Lower lobe of right lung (tissue), 2 donors: ENCODE measurements at regions not wholly inside any gene's neighbourhood (a gene's known extent, or its start where the extent isn't known, plus 50 kb on each side); places are given as distances from the start of the nearest gene placed in this dataset.
A peak's percentile ranks its signal among the peaks of the same experiment; 100 is the strongest.

ENCODE experiments used
- ATAC-seq, 2 donors: fragments of 200-7000 bp; cut with Tn5 transposase; one replicate each; pipeline ENCODE4 v1.9.1; 2020 to 2022; ENCODE audit warnings: mild to moderate bottlenecking in 2 of 2, moderate library complexity in 2 of 2
- DNase-seq: peaks from one replicate; pipeline ENCODE4 v3.0.0-alpha.2; 2020
- H3K27ac ChIP-seq: fragments of 200-600 bp; one replicate; pipeline ENCODE4 v1.8.0; 2022
- H3K27me3 ChIP-seq: fragments of 200-600 bp; one replicate; pipeline ENCODE4 v1.8.0; 2022; ENCODE audit warnings: low read depth
- H3K36me3 ChIP-seq: fragments of 200-600 bp; one replicate; pipeline ENCODE4 v1.8.0; 2022; ENCODE audit warnings: mild to moderate bottlenecking
- H3K4me1 ChIP-seq: fragments of 200-600 bp; one replicate; pipeline ENCODE4 v1.8.0; 2022
- H3K4me3 ChIP-seq: fragments of 200-600 bp; one replicate; pipeline ENCODE4 v1.8.0; 2022; ENCODE audit warnings: mild to moderate bottlenecking
- H3K9me3 ChIP-seq: fragments of 200-600 bp; one replicate; pipeline ENCODE4 v1.8.0; 2022
- CTCF ChIP-seq: fragments of 200-600 bp; IDR thresholded peaks from one replicate; pipeline ENCODE4 v1.8.0; 2022; ENCODE audit warnings: antibody characterized with exemption, mild to moderate bottlenecking
- intact Hi-C: fragments of 100-400 bp; cut with DNase I; formaldehyde crosslinking; loops from one replicate; pipeline ENCODE4 v1.11.0; 2022
- donor health status: DM: no; HTN: yes; CAD: no; lungs with severe emphysema.

GRCh38 chr7:84783141-84783778 is 403.6 kb downstream of the SEMA3D start:
- DNase-seq: no peak

GRCh38 chr7:84781838-84782237 is 405.0 kb downstream of the SEMA3D start:
- H3K27ac ChIP-seq: no peak overlapping the region
- no peak overlapping the region for H3K4me3 ChIP-seq
- no peak for ATAC-seq
- intact Hi-C loops: no loop called here
- no peaks in the 10 kb centered on the region for H3K27me3 ChIP-seq
- H3K9me3 ChIP-seq: no peaks in the 10 kb centered on the region
- no peaks in the 10 kb centered on the region for H3K36me3 ChIP-seq
- H3K4me1 ChIP-seq: peaks cover 12% of the 10 kb centered on the region
- DNase-seq: no peak
- TF ChIP-seq CTCF: no peak

More at GRCh38 chr7:84783141-84783778, 403.6 kb downstream of the SEMA3D start:
- Histone ChIP-seq H3K4me3 (peak overlapping the region; percentile 15), H3K27ac (no peak overlapping the region), H3K27me3 (no peaks in the 10 kb centered on the region), H3K9me3 (no peaks in the 10 kb centered on the region), H3K4me1 (peaks cover 12% of the 10 kb centered on the region), H3K36me3 (no peaks in the 10 kb centered on the region)
- peak; percentile 57 to 83 for ATAC-seq
- intact Hi-C loops: no loop called here
- TF ChIP-seq CTCF: no peak

GRCh38 chr7:84780158-84781124 is 406.4 kb downstream of the SEMA3D start:
- DNase-seq (no peak), ATAC-seq (peak; percentile 26 to 38)
- H3K4me1 ChIP-seq: peaks cover 12% of the 10 kb centered on the region
- no peak overlapping the region for H3K27ac ChIP-seq
- no peaks in the 10 kb centered on the region for H3K27me3 ChIP-seq
- H3K36me3 ChIP-seq: no peaks in the 10 kb centered on the region
- no peak overlapping the region for H3K4me3 ChIP-seq
- TF ChIP-seq CTCF: no peak
- H3K9me3 ChIP-seq: no peaks in the 10 kb centered on the region
- intact Hi-C loops: no loop called here

- no peak for TF ChIP-seq CTCF
- Histone ChIP-seq H3K9me3 (peaks cover 4% of the 10 kb centered on the region), H3K4me3 (no peak overlapping the region), H3K27me3 (no peaks in the 10 kb centered on the region), H3K36me3 (no peaks in the 10 kb centered on the region), H3K27ac (no peak overlapping the region), H3K4me1 (no peaks in the 10 kb centered on the region)
- no peak for ATAC-seq
- intact Hi-C loops: no loop called here
- DNase-seq: no peak
Observed at GRCh38 chr7:84757761-84758160, 429.1 kb downstream of the SEMA3D start.

- no peak overlapping the region for H3K4me3 ChIP-seq
- H3K27me3 ChIP-seq: no peaks in the 10 kb centered on the region
- H3K9me3 ChIP-seq: no peaks in the 10 kb centered on the region
- no peak for DNase-seq
- H3K4me1 ChIP-seq: no peaks in the 10 kb centered on the region
- no peak overlapping the region for H3K27ac ChIP-seq
- intact Hi-C loops: no loop called here
- H3K36me3 ChIP-seq: no peaks in the 10 kb centered on the region
- no peak for ATAC-seq
- no peak for TF ChIP-seq CTCF
Observed at GRCh38 chr7:84746353-84746752, 440.5 kb downstream of the SEMA3D start.
